Epithelial cell of prostate (primary cell): ENCODE measurements at regions not wholly inside any gene's neighbourhood (a gene's known extent, or its start where the extent isn't known, plus 50 kb on each side); places are given as distances from the start of the nearest gene placed in this dataset.

Experiments used
- DNase-seq: peaks from one replicate; pipeline ENCODE4 v3.0.0-alpha.2; 2011; ENCODE audit warnings: low read depth, low spot score
- H3K27ac ChIP-seq: fragments of 450-650 bp; 2 replicates; pipeline ENCODE4 v1.5.1; 2017; ENCODE audit warnings: mild to moderate bottlenecking

DNA sequence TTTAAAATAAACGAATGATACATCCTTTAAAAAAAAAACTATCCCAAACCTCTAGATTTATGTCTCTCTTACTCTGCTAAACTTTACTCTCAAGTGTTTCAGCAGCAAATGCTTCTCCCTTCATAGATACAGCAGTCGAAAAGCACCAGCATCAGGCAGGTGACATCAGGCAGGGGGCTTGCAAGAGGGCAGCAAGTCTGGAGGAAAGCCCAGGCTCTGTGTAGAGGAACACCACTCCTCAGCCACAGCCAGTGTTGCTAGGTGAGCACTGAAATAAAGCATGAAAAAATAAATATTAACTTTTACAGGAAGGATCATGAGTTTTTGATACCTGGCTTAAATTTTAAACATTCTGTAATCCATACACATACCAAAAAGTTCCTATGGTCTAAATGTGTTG lies 419.4 kb downstream of the GALC start:
- no peak for DNase-seq
- no peak overlapping the region for H3K27ac ChIP-seq

DNA sequence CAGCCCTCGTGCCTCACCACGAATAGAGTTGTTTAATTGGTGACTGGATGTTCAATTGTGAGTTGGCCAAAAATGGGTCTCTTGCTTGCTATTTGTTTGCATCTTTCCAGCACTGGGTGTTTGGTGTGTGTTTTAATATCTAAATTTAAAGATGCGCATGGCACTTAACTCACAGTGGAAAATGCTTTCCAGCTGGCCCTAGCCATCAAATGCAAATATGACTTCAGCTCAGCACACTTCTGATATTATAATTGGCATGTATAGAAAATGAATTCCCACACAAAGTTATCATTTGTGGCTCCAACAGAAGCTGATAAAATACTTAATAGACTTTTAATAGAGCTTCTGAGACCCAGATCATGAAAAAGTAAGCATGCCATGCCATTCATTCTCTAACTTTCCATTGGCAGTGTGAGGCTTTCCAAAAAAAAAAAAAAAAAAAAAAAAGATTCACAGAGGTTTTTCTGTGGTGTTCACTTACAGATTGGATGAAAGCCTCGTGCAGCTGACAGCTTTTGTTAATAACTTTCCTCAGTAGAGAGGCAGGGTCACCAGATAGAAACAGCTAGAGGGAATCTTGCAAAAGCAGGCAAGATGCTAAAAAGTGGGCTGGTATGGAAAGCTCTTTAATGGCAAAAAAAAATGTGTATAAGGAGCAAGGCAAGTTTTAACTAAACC lies 425.2 kb downstream of the GALC start:
- no peak overlapping the region for H3K27ac ChIP-seq
- DNase-seq = no peak

DNA sequence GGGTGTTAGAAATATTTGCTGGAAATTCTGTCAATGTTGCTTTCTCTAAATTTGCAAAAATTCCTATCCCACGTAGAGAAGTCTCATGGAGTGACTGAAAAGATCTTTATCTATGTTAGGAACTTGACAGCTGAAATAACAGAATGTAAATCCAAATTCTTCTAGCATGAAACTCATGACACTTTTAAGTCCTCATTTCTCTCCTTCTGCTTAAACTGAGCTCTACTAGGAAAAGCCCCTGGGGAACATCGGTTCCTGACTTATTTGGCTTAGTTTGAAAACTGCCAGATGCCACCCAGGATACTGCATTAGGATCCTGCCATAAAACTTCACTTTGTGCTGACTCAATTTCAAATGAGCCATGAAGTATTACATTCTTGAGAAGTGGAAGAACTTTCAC lies 426.0 kb downstream of the GALC start:
- H3K27ac ChIP-seq = no peak overlapping the region
- DNase-seq = no peak

DNA sequence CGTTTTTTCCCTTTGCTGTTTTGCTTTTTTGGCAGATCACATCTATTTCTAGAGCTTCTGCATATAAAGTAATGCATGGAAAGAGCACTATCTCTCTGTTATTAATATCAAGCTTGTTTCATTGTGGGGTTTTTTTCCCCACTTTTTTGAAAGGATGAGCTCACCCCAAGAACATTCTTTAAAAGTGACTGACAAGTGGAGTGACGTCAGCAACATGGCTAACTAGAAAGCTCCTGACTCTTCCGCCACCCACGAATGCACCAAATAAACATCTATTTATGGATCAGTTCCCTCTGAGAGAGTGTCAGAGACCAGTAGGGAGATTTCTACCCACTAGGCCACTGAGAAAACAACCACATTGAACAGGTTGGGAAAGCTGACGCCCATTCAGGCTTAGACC lies 445.4 kb downstream of the GALC start:
- H3K27ac ChIP-seq = no peak overlapping the region

DNA sequence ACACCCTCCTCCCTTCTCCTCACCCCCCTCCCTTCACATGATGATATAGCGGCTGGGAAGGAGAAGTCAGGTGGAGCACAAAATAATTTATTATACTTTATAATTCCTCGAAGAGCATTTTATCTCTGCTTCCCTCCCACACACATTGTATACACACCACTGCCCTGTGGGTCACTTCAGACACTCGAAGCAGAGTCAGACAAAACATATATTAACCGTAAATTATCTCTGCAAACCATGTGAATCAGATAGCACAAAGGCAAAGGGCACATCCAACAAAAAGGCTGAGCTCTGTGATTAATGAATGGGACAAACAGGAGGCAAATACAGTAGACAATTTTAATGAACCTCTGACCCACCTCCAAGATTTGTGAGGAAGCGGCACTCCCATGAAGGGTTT lies 450.7 kb downstream of the GALC start:
- DNase-seq = no peak

More for the DNA sequence above, 445.4 kb downstream of the GALC start:
- DNase-seq = no peak

DNA sequence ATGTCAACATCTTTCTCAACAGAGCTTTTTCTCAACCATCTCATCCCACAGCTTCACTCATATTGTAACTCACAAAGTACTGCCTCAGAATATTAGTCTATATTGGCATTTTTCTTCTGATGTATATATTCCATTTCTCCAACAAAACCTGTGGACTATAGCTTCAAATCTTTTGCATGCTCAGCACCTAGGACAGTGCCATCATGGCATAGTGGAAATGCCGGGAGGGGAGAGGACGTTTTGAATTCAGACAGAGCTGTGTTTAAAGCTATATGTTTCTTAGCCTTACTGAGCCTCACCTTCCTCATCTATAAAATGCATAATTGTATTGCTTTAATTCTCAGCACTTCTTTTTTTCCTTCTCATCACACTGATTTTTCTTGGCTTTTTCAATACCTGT lies 452.6 kb downstream of the GALC start:
- DNase-seq = no peak
- H3K27ac ChIP-seq = no peak overlapping the region

More for the DNA sequence above, 450.7 kb downstream of the GALC start:
- H3K27ac ChIP-seq = no peak overlapping the region

DNA sequence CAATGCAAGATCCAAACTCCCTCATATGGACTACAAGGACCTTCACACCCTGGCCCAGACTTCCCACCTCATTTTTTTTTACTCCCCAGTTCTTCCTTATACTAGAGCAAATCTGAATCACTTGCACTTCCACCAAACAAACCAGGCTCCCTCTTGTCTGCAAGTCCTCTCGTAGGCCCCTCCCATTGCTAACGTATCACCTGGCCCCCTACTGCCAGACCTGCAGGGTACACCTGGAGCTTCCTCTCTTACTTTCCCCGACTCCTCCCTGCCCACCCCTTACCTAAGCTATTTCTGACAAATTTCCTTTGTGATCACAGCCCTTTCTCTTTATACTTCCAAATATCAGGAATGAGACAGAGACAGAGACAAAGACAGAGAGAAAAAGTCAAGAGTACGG lies 463.9 kb downstream of the GALC start:
- DNase-seq = no peak
- H3K27ac ChIP-seq = no peak overlapping the region

DNA sequence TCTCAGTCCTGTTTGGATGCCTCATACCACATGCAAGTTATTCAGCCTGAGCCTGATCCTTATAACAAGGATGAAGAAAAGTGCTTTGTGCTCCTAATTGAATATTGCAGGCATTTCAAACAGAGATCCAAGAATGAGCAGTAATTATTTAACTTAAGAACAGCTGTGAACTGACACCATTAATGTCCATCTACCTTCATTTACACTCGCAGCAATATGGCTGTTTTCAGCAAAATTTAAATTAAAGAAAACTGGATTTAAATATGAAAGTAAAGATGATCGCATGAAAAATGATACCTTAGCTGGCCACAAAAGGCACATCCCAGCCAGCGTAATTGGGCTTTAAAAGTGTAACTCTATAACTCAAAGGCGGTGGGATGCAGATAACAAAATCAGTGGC lies 466.3 kb downstream of the GALC start:
- DNase-seq = no peak
- H3K27ac ChIP-seq = no peak overlapping the region

DNA sequence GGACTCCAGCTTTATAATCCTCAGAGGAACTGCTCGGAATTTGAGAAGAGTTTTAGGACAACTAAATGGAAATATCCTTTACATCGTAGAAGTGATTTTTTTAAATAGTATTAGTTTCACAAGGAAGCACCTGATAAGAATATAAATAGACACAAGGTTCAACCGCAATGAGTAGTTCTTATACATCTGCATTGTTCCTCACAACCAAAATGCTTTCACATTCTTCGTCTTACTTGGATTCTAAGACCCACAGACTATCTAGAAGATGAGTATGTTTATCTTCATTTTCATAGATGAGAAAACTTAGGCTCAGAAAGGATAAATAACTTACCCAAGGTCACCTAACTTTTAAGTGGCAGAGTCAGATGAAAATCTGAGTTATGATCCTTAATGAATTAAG lies 469.0 kb downstream of the GALC start:
- DNase-seq = no peak
- H3K27ac ChIP-seq = no peak overlapping the region

DNA sequence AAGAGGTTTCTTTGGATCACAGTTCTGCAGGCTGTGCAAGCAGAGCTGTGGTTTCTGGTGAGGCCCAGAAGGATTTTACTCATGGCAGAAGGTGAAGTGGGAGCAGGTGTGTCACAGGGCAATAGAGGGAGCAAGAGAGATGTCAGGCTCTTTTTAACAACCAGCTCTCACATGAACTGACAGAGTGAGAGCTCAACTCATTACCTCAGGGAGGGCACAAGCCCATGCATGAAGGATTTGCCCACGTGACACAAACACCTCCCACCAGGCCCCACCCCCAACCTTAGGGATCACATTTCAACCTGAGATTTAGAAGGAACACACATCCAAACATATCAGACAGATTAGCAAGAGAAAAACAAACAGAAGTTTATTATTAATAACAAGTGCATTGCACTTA lies 470.4 kb downstream of the GALC start:
- no peak overlapping the region for H3K27ac ChIP-seq
- DNase-seq = peak; percentile 37

DNA sequence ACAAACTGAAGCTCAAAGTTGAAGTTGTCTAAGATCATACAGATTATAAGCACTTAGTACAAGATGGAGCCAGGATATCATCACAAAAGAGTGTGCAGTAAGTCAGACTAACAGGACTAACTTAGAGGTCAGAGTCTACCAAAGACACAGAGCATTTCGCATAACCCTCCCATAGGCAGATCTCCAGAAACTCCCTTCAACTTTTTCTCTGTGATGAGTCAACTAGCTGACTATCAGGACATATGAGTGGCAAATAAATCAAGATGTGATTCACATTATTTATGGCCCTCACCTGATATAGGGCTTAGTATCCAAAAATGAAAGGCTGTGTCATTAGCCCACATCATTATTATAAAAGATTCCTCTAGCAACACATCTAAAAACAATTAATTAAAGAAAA lies 484.6 kb downstream of the GALC start:
- DNase-seq = peak; percentile 27
- H3K27ac ChIP-seq = no peak overlapping the region

DNA sequence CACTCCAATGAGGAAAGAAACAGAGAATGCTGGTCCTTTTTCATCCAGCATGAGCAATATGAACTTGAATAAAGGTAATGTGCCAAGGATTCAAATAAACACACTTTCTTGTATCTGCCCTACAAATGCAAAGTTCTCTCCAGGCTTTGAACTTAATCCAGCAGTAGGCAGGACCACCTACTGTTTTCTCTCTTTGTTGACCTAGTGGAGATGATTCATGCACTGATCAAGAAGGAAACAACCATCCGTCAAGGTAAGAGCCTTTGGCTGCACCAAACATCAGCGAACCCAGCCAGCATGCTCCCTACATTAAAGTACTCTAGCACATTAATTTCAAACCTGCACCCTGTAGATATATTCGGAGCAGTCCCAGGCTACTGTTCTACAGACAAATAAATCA lies 489.3 kb downstream of the GALC start:
- no peak overlapping the region for H3K27ac ChIP-seq
- no peak for DNase-seq

DNA sequence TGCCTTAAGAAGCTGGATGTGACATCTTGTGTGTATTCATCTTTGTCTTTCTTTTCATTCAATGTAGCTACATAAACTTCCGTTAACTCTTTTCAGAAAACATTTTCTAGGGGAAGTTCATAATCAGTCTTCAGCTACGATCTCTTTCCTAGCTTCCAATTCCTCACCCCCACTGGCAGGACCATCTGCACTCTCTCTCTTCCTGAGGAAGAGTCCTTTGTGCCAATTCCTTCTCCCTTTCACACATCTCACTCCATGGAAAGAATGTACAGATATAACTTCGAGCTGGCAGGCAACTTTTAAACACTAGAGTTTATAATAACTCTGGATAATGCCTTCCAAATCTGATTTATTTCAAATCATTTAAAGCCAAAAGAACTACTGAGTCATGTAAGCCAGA lies 495.7 kb downstream of the GALC start:
- DNase-seq = no peak
- H3K27ac ChIP-seq = no peak overlapping the region

DNA sequence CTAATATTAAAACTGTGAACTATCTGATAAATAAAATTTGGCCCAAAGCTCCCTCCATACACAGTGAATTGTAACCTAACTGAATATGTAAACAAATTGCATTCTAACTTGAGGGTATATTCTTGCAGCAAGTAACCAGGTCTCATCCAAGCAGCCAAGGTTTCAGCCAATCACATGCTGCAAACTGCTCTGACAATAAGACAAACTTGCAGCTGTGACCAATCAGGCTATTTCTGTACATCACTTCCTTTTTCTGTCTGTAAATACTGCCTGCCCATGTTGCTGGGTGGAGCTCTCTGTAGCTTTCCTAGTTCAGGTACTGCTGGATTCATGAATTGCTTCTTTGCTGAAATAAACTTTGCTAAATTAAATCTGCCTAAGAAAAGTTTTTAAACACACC lies 499.0 kb downstream of the GALC start:
- H3K27ac ChIP-seq = no peak overlapping the region
- DNase-seq = no peak

DNA sequence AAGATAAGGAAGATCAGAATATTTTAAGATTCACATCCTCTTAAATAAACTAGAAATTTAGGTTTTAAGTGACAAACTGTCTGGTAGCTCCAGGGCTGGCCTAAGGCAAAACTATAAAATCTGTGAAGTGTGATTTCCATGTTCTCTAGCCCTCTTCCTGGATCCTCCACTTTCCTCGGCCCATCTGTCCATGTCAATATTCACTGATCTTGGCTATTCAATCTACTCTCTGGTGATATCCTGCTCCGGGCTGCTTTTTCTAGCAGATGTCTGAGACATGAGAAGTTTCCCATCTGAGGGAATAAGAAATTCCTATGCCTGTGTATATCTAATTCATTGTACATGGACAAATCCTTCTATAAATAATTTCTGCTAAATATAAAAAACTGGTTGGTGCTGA lies 500.4 kb downstream of the GALC start:
- DNase-seq = no peak

DNA sequence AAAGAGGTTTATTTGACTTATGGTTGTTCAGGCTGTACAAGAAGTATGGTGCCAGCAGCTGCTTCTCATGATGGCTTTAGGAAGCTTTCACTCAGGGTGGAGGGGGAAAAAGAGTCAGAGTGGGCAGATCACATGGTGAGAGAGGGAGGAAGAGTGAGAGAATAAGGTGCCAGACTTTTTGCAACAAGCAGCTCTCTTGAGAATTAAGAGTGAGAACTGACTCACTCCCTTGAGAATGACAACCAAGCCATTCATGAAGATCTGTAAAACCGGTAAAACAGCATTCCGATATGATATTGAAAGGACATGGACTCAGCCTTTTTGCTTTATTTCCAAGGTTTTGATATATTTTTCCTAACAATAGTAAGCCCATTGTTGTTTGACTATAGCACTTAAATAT lies 501.2 kb downstream of the GALC start:
- H3K27ac ChIP-seq = peak overlapping the region; percentile 68

More for the DNA sequence above, 500.4 kb downstream of the GALC start:
- H3K27ac ChIP-seq = peak overlapping the region; percentile 68

DNA sequence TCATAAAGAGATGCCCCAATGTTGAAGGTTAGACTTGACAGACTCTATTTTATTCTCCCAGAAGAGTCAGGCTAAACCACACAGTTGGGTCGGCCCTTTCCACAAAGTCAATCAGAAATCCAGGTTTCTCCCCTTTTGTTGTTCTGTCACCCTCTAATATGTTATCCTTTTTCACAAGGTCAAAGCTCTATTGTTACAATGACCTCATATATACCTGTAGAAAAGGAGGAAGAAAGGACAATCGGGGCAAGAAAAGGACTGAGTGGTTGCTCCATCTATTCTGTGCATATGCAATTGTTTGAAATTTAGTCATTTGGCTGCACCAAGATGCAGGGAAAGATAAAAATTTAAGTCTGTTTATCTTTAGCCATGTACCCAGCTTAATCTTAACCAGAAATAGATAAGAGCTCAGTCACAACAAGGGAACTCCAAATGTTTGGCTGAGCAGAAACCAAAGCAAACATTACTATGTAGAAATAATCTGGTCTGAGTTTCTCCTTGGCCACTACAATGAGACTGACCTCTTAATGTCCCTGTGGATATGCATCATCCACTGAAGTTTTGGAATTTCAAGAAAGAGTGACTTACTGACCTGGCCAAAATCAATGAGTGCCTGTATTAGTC lies 503.7 kb downstream of the GALC start:
- DNase-seq = no peak
- H3K27ac ChIP-seq = no peak overlapping the region

More for the DNA sequence above, 501.2 kb downstream of the GALC start:
- peak; percentile 64 for DNase-seq

DNA sequence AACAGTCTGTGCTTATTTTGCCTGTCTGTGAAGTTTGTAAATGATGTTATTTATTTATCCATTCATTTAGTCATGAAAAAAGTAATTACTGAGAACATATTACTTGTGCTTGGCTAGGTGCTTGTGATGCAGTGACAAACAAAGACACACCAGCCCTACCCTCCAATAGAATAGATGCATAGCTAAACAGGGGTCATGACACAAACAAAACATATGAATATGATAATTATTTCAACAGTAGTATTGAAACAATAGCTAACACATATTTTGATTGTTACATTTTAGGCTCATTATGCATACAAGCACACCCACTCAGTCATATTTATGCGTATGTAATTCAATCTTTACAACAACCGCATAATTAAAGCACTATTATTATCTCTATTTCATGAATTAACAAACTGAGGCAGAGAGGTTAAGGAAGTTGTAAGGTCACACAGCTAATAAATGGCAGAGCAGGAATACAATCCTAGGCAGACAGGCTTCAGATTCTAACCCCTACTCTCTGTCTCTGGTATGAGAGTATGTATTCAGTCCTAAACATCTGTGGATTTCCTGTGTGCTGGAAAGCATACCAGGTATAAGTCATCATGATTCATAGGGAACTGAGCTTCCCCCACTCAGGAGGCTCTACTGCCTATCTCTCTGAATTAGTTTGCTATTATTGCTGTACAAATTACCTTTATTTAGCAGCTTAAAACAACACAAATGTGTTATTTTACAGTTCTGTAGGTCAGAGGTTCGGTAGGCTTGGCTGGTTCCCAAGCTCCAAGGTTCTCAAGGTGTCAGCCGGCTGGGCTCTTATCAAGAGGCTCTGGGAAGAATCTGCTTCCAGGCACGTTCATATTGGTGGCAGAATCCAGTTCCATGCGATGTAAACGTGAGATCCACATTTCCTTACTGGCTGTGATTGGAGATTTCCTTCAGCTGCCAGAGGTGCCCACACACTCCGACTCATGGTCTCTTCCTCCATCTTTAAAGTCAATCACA lies 509.4 kb downstream of the GALC start:
- H3K27ac ChIP-seq = peak overlapping the region; percentile 45
- DNase-seq = no peak

DNA sequence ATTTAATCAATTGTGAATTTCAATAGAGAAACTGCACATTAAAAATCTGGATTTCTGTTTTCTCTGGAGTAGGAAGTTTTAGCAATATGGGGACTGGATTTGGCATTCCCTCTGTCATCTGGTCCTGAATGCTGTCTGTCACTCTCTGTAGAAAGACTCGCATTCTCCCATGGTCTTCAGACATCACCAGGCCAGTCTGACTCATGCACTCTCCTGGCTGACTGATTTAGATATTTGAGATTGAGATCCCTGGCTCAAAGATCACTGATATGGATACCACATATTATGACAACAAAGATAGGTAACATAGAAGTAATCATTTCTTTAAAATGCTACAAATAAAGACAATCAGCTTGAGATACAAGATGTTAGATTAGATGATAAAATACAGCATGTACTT lies 524.5 kb downstream of the GALC start:
- no peak overlapping the region for H3K27ac ChIP-seq
- no peak for DNase-seq

DNA sequence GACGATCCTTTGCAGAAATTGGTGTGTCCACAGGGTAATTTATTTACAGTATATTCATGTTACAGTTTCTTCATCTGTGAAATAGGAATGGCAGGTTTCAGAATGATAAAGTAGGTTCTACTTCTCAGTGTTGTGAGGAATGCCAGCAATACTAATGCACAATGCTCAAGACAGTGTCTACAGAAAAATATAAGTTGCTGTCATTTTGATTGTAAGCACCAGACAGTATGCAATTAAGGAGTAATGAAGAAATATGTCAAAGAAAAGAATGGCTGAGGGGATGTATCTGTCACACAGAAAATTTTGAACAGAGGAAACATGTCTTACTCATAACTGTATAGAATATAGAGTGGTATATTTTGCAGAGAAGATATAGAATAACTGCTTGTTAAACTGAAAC lies 525.4 kb downstream of the GALC start:
- no peak overlapping the region for H3K27ac ChIP-seq
- no peak for DNase-seq

DNA sequence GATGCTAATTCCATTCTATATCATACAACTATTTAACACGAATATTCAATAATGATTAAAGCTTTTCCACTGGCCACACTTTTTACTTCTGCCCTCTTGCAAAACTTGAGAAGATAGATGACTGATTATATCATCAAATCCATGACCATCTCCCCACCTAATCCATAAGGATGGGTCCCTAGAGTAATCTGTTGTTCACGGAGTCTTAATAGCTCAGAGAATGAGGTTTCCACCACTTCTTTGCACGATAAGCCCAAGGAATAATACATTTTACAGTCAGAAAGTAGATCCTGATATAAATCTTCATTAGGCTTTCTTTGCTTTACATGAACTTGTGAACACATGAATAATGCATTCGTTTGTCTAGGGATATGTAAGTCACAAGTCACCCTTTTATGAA lies 527.2 kb downstream of the GALC start:
- no peak for DNase-seq
- H3K27ac ChIP-seq = no peak overlapping the region
